Kidney capillary endothelial cell (primary cell): ENCODE measurements at regions not wholly inside any gene's neighbourhood (a gene's known extent, or its start where the extent isn't known, plus 50 kb on each side); places are given as distances from the start of the nearest gene placed in this dataset.

Experiments
- DNase-seq: peaks from one replicate; pipeline ENCODE4 v3.0.0-alpha.2; 2018; ENCODE audit warnings: low spot score

DNA sequence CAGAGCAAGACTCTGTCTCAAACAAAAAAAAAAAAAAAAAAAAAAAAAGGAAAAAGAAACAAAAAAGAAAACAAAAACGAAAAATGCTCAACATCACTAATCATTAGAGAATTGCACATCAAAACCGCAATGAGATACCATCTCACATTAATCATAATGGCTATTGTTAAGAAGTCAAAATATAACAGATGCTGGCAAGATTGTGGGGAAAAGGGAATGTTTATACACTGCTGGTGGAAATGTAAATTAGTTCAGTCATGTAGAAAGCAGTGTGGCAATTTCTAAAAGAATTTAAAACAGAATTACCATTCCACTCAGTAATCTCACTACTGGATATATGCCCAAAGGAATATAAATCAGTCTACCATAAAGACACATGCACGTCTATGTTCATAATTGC is 50.4 kb upstream of the PRR16 start:
- no peak for DNase-seq
